ENCODE measurements at regions not wholly inside any gene's neighbourhood (a gene's known extent, or its start where the extent isn't known, plus 50 kb on each side); places are given as distances from the start of the nearest gene placed in this dataset.

DNA sequence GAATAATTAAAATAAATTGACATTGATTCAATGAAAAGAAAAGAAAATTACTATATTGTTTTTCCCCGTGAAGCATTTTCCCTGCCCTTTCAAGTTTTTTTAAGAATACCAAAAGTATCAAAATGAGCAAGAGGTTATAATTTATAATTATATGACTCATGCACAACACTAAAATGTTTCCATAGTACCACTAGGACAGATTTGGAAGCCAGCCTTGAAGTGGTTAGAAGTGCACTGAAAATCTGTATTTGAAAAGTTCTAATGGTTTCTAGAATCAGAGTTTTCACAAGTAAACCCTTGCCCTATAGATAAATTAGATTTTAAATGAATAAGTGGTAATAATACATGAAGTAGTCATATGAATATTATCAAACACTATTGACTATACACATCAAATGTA, 140.9 kb downstream of the HNRNPD start:
- TF ChIP-seq POLR2AphosphoS5 (IDR thresholded peaks at IDR 0.05): no peak
- no peak for TF ChIP-seq POLR2A (IDR thresholded peaks at IDR 0.05)

All from transverse colon (tissue), 3 donors.